ENCODE measurements at regions not wholly inside any gene's neighbourhood (a gene's known extent, or its start where the extent isn't known, plus 50 kb on each side); places are given as distances from the start of the nearest gene placed in this dataset.
"Not testable (repeated sequence)": the region's sequence is repeated elsewhere in the genome, so short reads cannot be mapped to it uniquely, and the experiment has no call there.

DNA sequence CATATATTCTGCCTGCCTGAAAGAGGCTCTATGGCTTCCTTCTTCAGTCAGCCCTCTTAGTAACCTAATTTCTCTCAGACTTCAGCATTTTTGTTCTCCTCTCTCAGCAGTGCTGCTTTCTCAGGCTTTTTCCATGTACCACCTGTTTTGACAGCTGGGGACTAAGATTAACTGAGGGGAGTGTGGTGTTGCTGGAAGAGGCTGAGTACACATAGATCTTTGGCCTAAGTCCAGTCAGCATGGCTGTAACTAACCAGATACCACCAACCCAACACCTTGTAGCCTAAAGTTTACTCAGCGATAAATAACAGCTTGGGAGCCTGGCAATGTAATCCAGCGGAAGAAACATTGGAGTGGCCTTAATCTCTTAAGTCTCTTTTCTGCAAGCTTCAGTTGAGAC lies 85.5 kb downstream of the RTL3 start:
- TF ChIP-seq, protein P1, sequence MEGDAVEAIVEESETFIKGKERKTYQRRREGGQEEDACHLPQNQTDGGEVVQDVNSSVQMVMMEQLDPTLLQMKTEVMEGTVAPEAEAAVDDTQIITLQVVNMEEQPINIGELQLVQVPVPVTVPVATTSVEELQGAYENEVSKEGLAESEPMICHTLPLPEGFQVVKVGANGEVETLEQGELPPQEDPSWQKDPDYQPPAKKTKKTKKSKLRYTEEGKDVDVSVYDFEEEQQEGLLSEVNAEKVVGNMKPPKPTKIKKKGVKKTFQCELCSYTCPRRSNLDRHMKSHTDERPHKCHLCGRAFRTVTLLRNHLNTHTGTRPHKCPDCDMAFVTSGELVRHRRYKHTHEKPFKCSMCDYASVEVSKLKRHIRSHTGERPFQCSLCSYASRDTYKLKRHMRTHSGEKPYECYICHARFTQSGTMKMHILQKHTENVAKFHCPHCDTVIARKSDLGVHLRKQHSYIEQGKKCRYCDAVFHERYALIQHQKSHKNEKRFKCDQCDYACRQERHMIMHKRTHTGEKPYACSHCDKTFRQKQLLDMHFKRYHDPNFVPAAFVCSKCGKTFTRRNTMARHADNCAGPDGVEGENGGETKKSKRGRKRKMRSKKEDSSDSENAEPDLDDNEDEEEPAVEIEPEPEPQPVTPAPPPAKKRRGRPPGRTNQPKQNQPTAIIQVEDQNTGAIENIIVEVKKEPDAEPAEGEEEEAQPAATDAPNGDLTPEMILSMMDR (IDR thresholded peaks at IDR 0.05): no peak
- H3K4me3 ChIP-seq (ENCODE audit: low read depth, low read length): no peak overlapping the region
- no peaks in the 10 kb centered on the region for H3K9me3 ChIP-seq (ENCODE audit: control insufficient read depth, low read length)
- no peak overlapping the region for H3K27ac ChIP-seq
- H3K4me1 ChIP-seq: no peaks in the 10 kb centered on the region
- H3K27me3 ChIP-seq (ENCODE audit: control insufficient read depth, insufficient read depth, low read length): no peaks in the 10 kb centered on the region
- no peaks in the 10 kb centered on the region for H3K79me2 ChIP-seq
- H3K36me3 ChIP-seq (ENCODE audit: control insufficient read depth, insufficient read depth, low read length): no peaks in the 10 kb centered on the region
- no peak overlapping the region for H2AFZ ChIP-seq
- no peak overlapping the region for H3K4me2 ChIP-seq (ENCODE audit: low read length)
- H3K9ac ChIP-seq: no peak overlapping the region

DNA sequence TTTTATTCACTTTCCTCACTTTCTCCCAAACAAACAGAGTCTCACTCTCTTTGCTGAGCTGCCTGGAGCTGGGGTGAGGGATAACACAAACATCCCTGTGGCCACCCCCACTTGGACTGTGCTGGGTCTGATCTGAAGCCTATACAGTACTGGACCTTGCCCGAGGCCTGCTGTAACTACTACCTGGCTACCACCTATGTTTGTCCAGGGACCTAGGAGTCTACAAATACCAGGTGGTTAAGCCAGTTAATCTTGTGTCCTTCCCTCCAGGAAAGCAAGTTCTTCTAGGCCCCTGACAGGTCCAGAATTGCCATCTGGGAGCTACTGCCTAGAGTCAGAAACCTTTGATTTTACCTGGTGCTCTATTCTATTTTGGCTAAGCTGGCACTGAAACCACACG lies 87.3 kb downstream of the RTL3 start:
- Histone ChIP-seq H3K27ac (no peak overlapping the region), H3K4me1 (no peaks in the 10 kb centered on the region), H3K4me3 (ENCODE audit: low read depth, low read length) (no peak overlapping the region), H3K36me3 (ENCODE audit: control insufficient read depth, insufficient read depth, low read length) (no peaks in the 10 kb centered on the region), H3K9me3 (ENCODE audit: control insufficient read depth, low read length) (no peaks in the 10 kb centered on the region), H3K79me2 (no peaks in the 10 kb centered on the region), H3K4me2 (ENCODE audit: low read length) (no peak overlapping the region), H3K27me3 (ENCODE audit: control insufficient read depth, insufficient read depth, low read length) (no peaks in the 10 kb centered on the region), H3K9ac (no peak overlapping the region), H2AFZ (no peak overlapping the region)
- TF ChIP-seq, protein P1 (IDR thresholded peaks at IDR 0.05): no peak

DNA sequence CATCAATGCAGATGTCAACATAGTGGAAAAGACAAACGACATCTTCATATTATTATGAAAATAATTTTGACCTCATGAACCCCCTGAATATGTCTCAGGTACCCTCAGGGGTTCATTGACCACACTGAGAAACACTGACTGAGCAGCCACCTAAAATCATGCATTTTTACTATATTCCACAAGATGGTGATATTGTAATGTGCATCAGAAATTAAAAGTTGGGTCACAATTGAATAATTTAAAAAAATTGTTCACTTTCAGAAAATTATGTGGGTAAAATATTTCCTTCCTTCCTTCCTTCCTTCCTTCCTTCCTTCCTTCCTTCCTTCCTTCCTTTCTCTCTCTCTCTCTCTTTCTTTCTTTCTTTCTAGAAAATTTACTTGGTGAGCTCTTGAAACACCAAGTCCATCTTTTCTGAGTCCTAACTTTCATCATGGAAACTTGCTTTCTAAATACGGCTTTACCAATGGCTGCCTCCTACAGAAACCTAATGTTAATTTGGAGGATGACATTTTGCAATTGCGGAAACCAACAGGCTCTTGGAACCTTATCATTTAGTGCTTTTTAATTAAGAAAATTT lies 103.6 kb downstream of the RTL3 start:
- Histone ChIP-seq H3K27me3 (ENCODE audit: control insufficient read depth, insufficient read depth, low read length) (no peaks in the 10 kb centered on the region), H2AFZ (no peak overlapping the region), H3K9me3 (ENCODE audit: control insufficient read depth, low read length) (no peaks in the 10 kb centered on the region), H3K27ac (no peak overlapping the region), H3K9ac (no peak overlapping the region), H3K4me2 (ENCODE audit: low read length) (no peak overlapping the region), H3K4me3 (ENCODE audit: low read depth, low read length) (no peak overlapping the region), H3K4me1 (no peaks in the 10 kb centered on the region), H3K79me2 (no peaks in the 10 kb centered on the region), H3K36me3 (ENCODE audit: control insufficient read depth, insufficient read depth, low read length) (no peaks in the 10 kb centered on the region)
- TF ChIP-seq, protein P1 (IDR thresholded peaks at IDR 0.05): peak; percentile 44

DNA sequence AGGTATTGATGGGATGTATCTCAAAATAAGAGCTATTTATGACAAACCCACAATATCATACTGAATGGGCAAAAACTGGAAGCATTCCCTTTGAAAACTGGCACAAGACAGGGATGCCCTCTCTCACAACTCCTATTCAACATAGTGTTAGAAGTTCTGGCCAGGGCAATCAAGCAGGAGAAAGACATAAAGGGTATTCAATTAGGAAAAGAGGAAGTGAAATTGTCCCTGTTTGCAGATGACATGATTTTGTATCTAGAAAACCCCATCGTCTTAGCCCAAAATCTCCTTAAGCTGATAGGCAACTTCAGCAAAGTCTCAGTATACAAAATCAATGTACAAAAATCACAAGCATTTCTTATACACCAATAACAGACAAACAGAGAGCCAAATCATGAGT lies 106.5 kb downstream of the RTL3 start:
- H3K4me1 ChIP-seq; H3K36me3 ChIP-seq (ENCODE audit: control insufficient read depth, insufficient read depth, low read length); H3K27me3 ChIP-seq (ENCODE audit: control insufficient read depth, insufficient read depth, low read length): not testable (repeated sequence)

DNA sequence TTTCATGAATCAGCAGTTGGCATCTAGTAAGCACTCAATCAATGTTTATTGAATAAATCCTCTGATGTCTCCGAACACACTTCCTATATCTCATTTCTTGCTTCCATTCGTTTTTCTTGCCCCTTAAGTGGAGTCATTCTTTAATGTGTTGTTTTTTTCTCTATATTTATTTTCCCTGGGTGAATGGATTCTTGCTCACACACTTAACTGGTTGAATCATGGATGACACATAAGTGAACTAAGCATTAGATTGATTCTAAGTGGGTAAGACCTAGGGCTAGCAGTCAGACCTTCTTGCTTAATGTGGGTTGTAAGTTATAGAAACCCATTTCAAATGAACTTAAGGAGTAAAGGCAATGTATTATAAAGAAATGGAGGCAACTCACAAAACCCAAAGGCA lies 111.1 kb downstream of the RTL3 start:
- no peak overlapping the region for H3K4me3 ChIP-seq (ENCODE audit: low read depth, low read length)
- no peaks in the 10 kb centered on the region for H3K36me3 ChIP-seq (ENCODE audit: control insufficient read depth, insufficient read depth, low read length)
- no peak overlapping the region for H3K4me2 ChIP-seq (ENCODE audit: low read length)
- H3K9me3 ChIP-seq (ENCODE audit: control insufficient read depth, low read length): no peaks in the 10 kb centered on the region
- no peaks in the 10 kb centered on the region for H3K27me3 ChIP-seq (ENCODE audit: control insufficient read depth, insufficient read depth, low read length)
- H3K9ac ChIP-seq: no peak overlapping the region
- H3K4me1 ChIP-seq: no peaks in the 10 kb centered on the region
- no peak overlapping the region for H2AFZ ChIP-seq
- TF ChIP-seq, protein P1 (IDR thresholded peaks at IDR 0.05): no peak
- H3K27ac ChIP-seq: no peak overlapping the region
- H3K79me2 ChIP-seq: no peaks in the 10 kb centered on the region

More for the DNA sequence above, 106.5 kb downstream of the RTL3 start:
- not testable (repeated sequence) for H2AFZ ChIP-seq; H3K79me2 ChIP-seq; H3K27ac ChIP-seq; H3K9ac ChIP-seq; H3K9me3 ChIP-seq (ENCODE audit: control insufficient read depth, low read length); H3K4me2 ChIP-seq (ENCODE audit: low read length); H3K4me3 ChIP-seq (ENCODE audit: low read depth, low read length)
